ENCODE measurements at regions not wholly inside any gene's neighbourhood (a gene's known extent, or its start where the extent isn't known, plus 50 kb on each side); places are given as distances from the start of the nearest gene placed in this dataset.

- no peak for DNase-seq (ENCODE audit: low read depth)
- H3K4me3 ChIP-seq (ENCODE audit: low read depth, low read length) = no peak overlapping the region
- TF ChIP-seq CTCF (IDR thresholded peaks at IDR 0.05; ENCODE audit: insufficient read depth, low read depth, low read length) = no peak
These were observed 74.8 kb downstream of the CEBPB start for GRCh38 chr20:50265245-50265946.

- no peak for TF ChIP-seq CTCF (IDR thresholded peaks at IDR 0.05; ENCODE audit: insufficient read depth, low read depth, low read length)
- no peak for DNase-seq (ENCODE audit: low read depth)
These were observed 75.8 kb downstream of the CEBPB start for GRCh38 chr20:50266293-50267040.

GRCh38 chr20:50267041-50267865 is 76.6 kb downstream of the CEBPB start:
- DNase-seq (ENCODE audit: low read depth) = no peak
- H3K4me3 ChIP-seq (ENCODE audit: low read depth, low read length) = no peak overlapping the region
- TF ChIP-seq CTCF (IDR thresholded peaks at IDR 0.05; ENCODE audit: insufficient read depth, low read depth, low read length) = no peak

More at GRCh38 chr20:50266293-50267040, 75.8 kb downstream of the CEBPB start:
- H3K4me3 ChIP-seq (ENCODE audit: low read depth, low read length) = no peak overlapping the region

GRCh38 chr20:50267866-50268219 is 77.2 kb downstream of the CEBPB start:
- TF ChIP-seq CTCF (IDR thresholded peaks at IDR 0.05; ENCODE audit: insufficient read depth, low read depth, low read length) = no peak
- no peak for DNase-seq (ENCODE audit: low read depth)
- H3K4me3 ChIP-seq (ENCODE audit: low read depth, low read length) = no peak overlapping the region

GRCh38 chr20:50269091-50270033 is 78.7 kb downstream of the CEBPB start:
- no peak for TF ChIP-seq CTCF (IDR thresholded peaks at IDR 0.05; ENCODE audit: insufficient read depth, low read depth, low read length)
- H3K4me3 ChIP-seq (ENCODE audit: low read depth, low read length) = no peak overlapping the region
- DNase-seq (ENCODE audit: low read depth) = no peak

GRCh38 chr20:50270034-50270395 is 79.4 kb downstream of the CEBPB start:
- H3K4me3 ChIP-seq (ENCODE audit: low read depth, low read length) = no peak overlapping the region
- no peak for TF ChIP-seq CTCF (IDR thresholded peaks at IDR 0.05; ENCODE audit: insufficient read depth, low read depth, low read length)
- no peak for DNase-seq (ENCODE audit: low read depth)

Data from fibroblast of villous mesenchyme (primary cell).